Astrocyte (in vitro differentiated cells and primary cell): ENCODE measurements at regions not wholly inside any gene's neighbourhood (a gene's known extent, or its start where the extent isn't known, plus 50 kb on each side); places are given as distances from the start of the nearest gene placed in this dataset.

ENCODE experiments used
- DNase-seq: peaks from one replicate; pipeline ENCODE4 v3.0.0-alpha.2; 2010; ENCODE audit warnings: low read depth
- FAIRE-seq: peaks from 2 replicates; lab custom pipeline; 2011; peaks lifted over from hg19 to GRCh38; lab: Jason Lieb, UNC
- H2AFZ ChIP-seq: 2 replicates; pipeline ENCODE4 v1.6.0; 2012; ENCODE audit warnings: low read depth, low read length, inconsistent platforms
- H3K27ac ChIP-seq: 2 replicates; pipeline ENCODE4 v1.5.1; 2011; ENCODE audit warnings: low read depth, low read length, inconsistent platforms
- H3K27me3 ChIP-seq: 2 replicates; pipeline ENCODE4 v1.6.0; 2011; ENCODE audit warnings: low read length, inconsistent platforms; ENCODE audit not compliant: insufficient read depth
- H3K36me3 ChIP-seq: 2 replicates; pipeline ENCODE4 v1.5.1; 2011; ENCODE audit warnings: low read length, inconsistent platforms; ENCODE audit not compliant: insufficient read depth
- H3K4me1 ChIP-seq: 2 replicates; pipeline ENCODE4 v1.5.1; 2011; ENCODE audit warnings: low read length, inconsistent platforms; ENCODE audit not compliant: insufficient read depth
- H3K4me2 ChIP-seq: 2 replicates; pipeline ENCODE4 v1.6.0; 2012; ENCODE audit warnings: low read length, inconsistent platforms
- H3K4me3 ChIP-seq: 2 replicates; pipeline ENCODE4 v1.5.1; 2011; ENCODE audit warnings: low read depth, mild to moderate bottlenecking, low read length, inconsistent platforms; ENCODE audit not compliant: insufficient read depth
- H3K79me2 ChIP-seq: 2 replicates; pipeline ENCODE4 v1.6.0; 2012; ENCODE audit warnings: mild to moderate bottlenecking, low read length, inconsistent platforms; ENCODE audit not compliant: insufficient read depth
- H3K9ac ChIP-seq: 2 replicates; pipeline ENCODE4 v1.6.0; 2012; ENCODE audit warnings: mild to moderate bottlenecking, low read length, inconsistent platforms
- H3K9me3 ChIP-seq: 2 replicates; pipeline ENCODE4 v1.5.1; 2012; ENCODE audit warnings: low read depth, mild to moderate bottlenecking, low read length, inconsistent platforms; ENCODE audit not compliant: insufficient read depth
- H4K20me1 ChIP-seq: 2 replicates; pipeline ENCODE4 v1.6.0; 2012; ENCODE audit warnings: low read length, inconsistent platforms; ENCODE audit not compliant: insufficient read depth
- H3K27ac Mint-ChIP-seq: one replicate; pipeline ENCODE4 v1.8.0; 2021; ENCODE audit warnings: mild to moderate bottlenecking, mixed read lengths; ENCODE audit not compliant: unreplicated experiment
- H3K27me3 Mint-ChIP-seq: one replicate; pipeline ENCODE4 v1.8.0; 2021; ENCODE audit warnings: low read depth, mixed read lengths; ENCODE audit not compliant: unreplicated experiment
- H3K36me3 Mint-ChIP-seq: one replicate; pipeline ENCODE4 v1.8.0; 2021; ENCODE audit warnings: low read depth, mixed read lengths; ENCODE audit not compliant: unreplicated experiment
- H3K4me1 Mint-ChIP-seq: one replicate; pipeline ENCODE4 v1.8.0; 2021; ENCODE audit warnings: low read depth, mixed read lengths; ENCODE audit not compliant: unreplicated experiment
- H3K4me3 Mint-ChIP-seq: one replicate; pipeline ENCODE4 v1.8.0; 2021; ENCODE audit warnings: mild to moderate bottlenecking, moderate library complexity, mixed read lengths; ENCODE audit not compliant: unreplicated experiment
- H3K9me3 Mint-ChIP-seq: one replicate; pipeline ENCODE4 v1.8.0; 2021; ENCODE audit warnings: mild to moderate bottlenecking, mixed read lengths; ENCODE audit not compliant: unreplicated experiment
- CTCF ChIP-seq: IDR thresholded peaks from 2 replicates; pipeline ENCODE4 v1.5.1; 2011; ENCODE audit warnings: low read depth, mild to moderate bottlenecking, inconsistent platforms, low read length, moderate library complexity; ENCODE audit not compliant: insufficient read depth
- EZH2 ChIP-seq: IDR thresholded peaks from 2 replicates; pipeline ENCODE4 v1.6.1; 2012; ENCODE audit warnings: mild to moderate bottlenecking, low read length, inconsistent platforms; ENCODE audit not compliant: insufficient read depth

GRCh38 chr13:38090913-38091312 lies 221.3 kb upstream of the TRPC4 start:
- no peaks in the 10 kb centered on the region for H3K9me3 Mint-ChIP-seq
- H4K20me1 ChIP-seq = no peaks in the 10 kb centered on the region
- H3K36me3 ChIP-seq = no peaks in the 10 kb centered on the region
- no peak overlapping the region for H3K4me3 Mint-ChIP-seq
- TF ChIP-seq EZH2 (no peak), CTCF (no peak)
- H3K4me2 ChIP-seq = no peak overlapping the region
- H3K27me3 ChIP-seq = no peaks in the 10 kb centered on the region
- H3K27me3 Mint-ChIP-seq = no peaks in the 10 kb centered on the region
- no peak for DNase-seq
- no peaks in the 10 kb centered on the region for H3K79me2 ChIP-seq
- H2AFZ ChIP-seq = no peak overlapping the region
- H3K9me3 ChIP-seq = peaks cover 11% of the 10 kb centered on the region
- no peak overlapping the region for H3K27ac ChIP-seq
- no peak overlapping the region for H3K4me3 ChIP-seq
- no peaks in the 10 kb centered on the region for H3K4me1 Mint-ChIP-seq
- no peak overlapping the region for H3K27ac Mint-ChIP-seq
- H3K36me3 Mint-ChIP-seq = peaks cover 5% of the 10 kb centered on the region
- H3K4me1 ChIP-seq = no peaks in the 10 kb centered on the region
- no peak overlapping the region for H3K9ac ChIP-seq
- no peak for FAIRE-seq

GRCh38 chr13:38086721-38087120 lies 217.1 kb upstream of the TRPC4 start:
- no peaks in the 10 kb centered on the region for H3K36me3 ChIP-seq
- Mint-ChIP-seq H3K27ac (no peak overlapping the region), H3K27me3 (no peaks in the 10 kb centered on the region), H3K4me3 (no peak overlapping the region), H3K9me3 (no peaks in the 10 kb centered on the region), H3K36me3 (peaks cover 9% of the 10 kb centered on the region), H3K4me1 (no peaks in the 10 kb centered on the region)
- no peak overlapping the region for H3K4me2 ChIP-seq
- H3K9ac ChIP-seq = no peak overlapping the region
- DNase-seq = no peak
- no peak overlapping the region for H2AFZ ChIP-seq
- H3K27ac ChIP-seq = no peak overlapping the region
- no peaks in the 10 kb centered on the region for H3K27me3 ChIP-seq
- H4K20me1 ChIP-seq = no peaks in the 10 kb centered on the region
- no peak overlapping the region for H3K4me3 ChIP-seq
- H3K4me1 ChIP-seq = no peaks in the 10 kb centered on the region
- FAIRE-seq = no peak
- peaks cover 11% of the 10 kb centered on the region for H3K9me3 ChIP-seq
- TF ChIP-seq CTCF (no peak), EZH2 (no peak)
- H3K79me2 ChIP-seq = no peaks in the 10 kb centered on the region

- DNase-seq (no peak), FAIRE-seq (no peak)
- H3K36me3 Mint-ChIP-seq = peaks cover 9% of the 10 kb centered on the region
- H3K4me2 ChIP-seq = no peak overlapping the region
- H3K9ac ChIP-seq = no peak overlapping the region
- peaks cover 11% of the 10 kb centered on the region for H3K9me3 ChIP-seq
- no peaks in the 10 kb centered on the region for H3K4me1 ChIP-seq
- H3K27ac ChIP-seq = no peak overlapping the region
- H3K27me3 Mint-ChIP-seq = no peaks in the 10 kb centered on the region
- no peak overlapping the region for H2AFZ ChIP-seq
- H3K4me3 ChIP-seq = no peak overlapping the region
- no peaks in the 10 kb centered on the region for H3K4me1 Mint-ChIP-seq
- no peaks in the 10 kb centered on the region for H3K79me2 ChIP-seq
- H4K20me1 ChIP-seq = no peaks in the 10 kb centered on the region
- no peaks in the 10 kb centered on the region for H3K9me3 Mint-ChIP-seq
- TF ChIP-seq EZH2 = no peak
- no peak for TF ChIP-seq CTCF
- no peak overlapping the region for H3K4me3 Mint-ChIP-seq
- H3K36me3 ChIP-seq = no peaks in the 10 kb centered on the region
- no peak overlapping the region for H3K27ac Mint-ChIP-seq
- no peaks in the 10 kb centered on the region for H3K27me3 ChIP-seq
Measured at GRCh38 chr13:38086013-38086412, 216.4 kb upstream of the TRPC4 start.
